Keratinocyte (primary cell): ENCODE measurements at regions not wholly inside any gene's neighbourhood (a gene's known extent, or its start where the extent isn't known, plus 50 kb on each side); places are given as distances from the start of the nearest gene placed in this dataset.

Experiments
- DNase-seq: peaks from one replicate; pipeline ENCODE4 v3.0.0-alpha.2; 2011; ENCODE audit warnings: low read depth, missing footprints, low spot score
- FAIRE-seq: peaks from 2 replicates; lab custom pipeline; 2011; peaks lifted over from hg19 to GRCh38; lab: Jason Lieb, UNC
- H2AFZ ChIP-seq: 2 replicates; pipeline ENCODE4 v1.6.0; 2012; ENCODE audit warnings: low read length, control low read depth, inconsistent platforms; ENCODE audit not compliant: control insufficient read depth
- H3K27ac ChIP-seq: 2 replicates; pipeline ENCODE4 v1.5.1; 2011; ENCODE audit warnings: low read length; ENCODE audit not compliant: control insufficient read depth, insufficient read depth
- H3K27me3 ChIP-seq: 3 replicates; pipeline ENCODE4 v1.6.0; 2011; ENCODE audit warnings: low read length; ENCODE audit not compliant: control insufficient read depth, insufficient read depth; ENCODE audit errors: extremely low read depth
- H3K36me3 ChIP-seq, 2 experiments: 2 replicates in 1 of 2; 3 replicates in 1 of 2; pipeline ENCODE4 v1.5.1; 2011; ENCODE audit warnings: low read length in 2 of 2, mild to moderate bottlenecking in 1 of 2; ENCODE audit not compliant: control insufficient read depth in 2 of 2, insufficient read depth in 2 of 2; ENCODE audit errors: extremely low read depth in 1 of 2
- H3K4me1 ChIP-seq: 3 replicates; pipeline ENCODE4 v1.5.1; 2011; ENCODE audit warnings: low read length; ENCODE audit not compliant: control insufficient read depth, insufficient read depth; ENCODE audit errors: extremely low read depth
- H3K4me2 ChIP-seq: 3 replicates; pipeline ENCODE4 v1.6.0; 2011; ENCODE audit warnings: low read depth, low read length; ENCODE audit not compliant: control insufficient read depth, insufficient read depth; ENCODE audit errors: extremely low read depth
- H3K4me3 ChIP-seq, 3 experiments: fragments of 200-600 bp in 1 of 3; sonication (generic) in 1 of 3; 2 replicates in 2 of 3; 3 replicates in 1 of 3; pipeline ENCODE4 v1.5.1; 2011 to 2016; ENCODE audit warnings: low read length in 3 of 3, mild to moderate bottlenecking in 3 of 3, control low read depth in 2 of 3, inconsistent platforms in 1 of 3, low read depth in 1 of 3, mixed read lengths in 1 of 3, mixed run types in 1 of 3, moderate library complexity in 1 of 3; ENCODE audit not compliant: control insufficient read depth in 2 of 3, insufficient read depth in 2 of 3; ENCODE audit errors: extremely low read depth in 1 of 3
- H3K79me2 ChIP-seq: 2 replicates; pipeline ENCODE4 v1.6.0; 2012; ENCODE audit warnings: low read length; ENCODE audit not compliant: control insufficient read depth, insufficient read depth
- H3K9ac ChIP-seq: 3 replicates; pipeline ENCODE4 v1.6.0; 2011; ENCODE audit warnings: low read length; ENCODE audit not compliant: control insufficient read depth, insufficient read depth; ENCODE audit errors: extremely low read depth
- H3K9me1 ChIP-seq: 3 replicates; pipeline ENCODE4 v1.6.0; 2011; ENCODE audit warnings: low read length; ENCODE audit not compliant: control insufficient read depth, insufficient read depth; ENCODE audit errors: extremely low read depth
- H3K9me3 ChIP-seq: 2 replicates; pipeline ENCODE4 v1.5.1; 2012; ENCODE audit warnings: low read depth, low read length; ENCODE audit not compliant: control insufficient read depth
- H4K20me1 ChIP-seq: 3 replicates; pipeline ENCODE4 v1.6.0; 2011; ENCODE audit warnings: low read length; ENCODE audit not compliant: control insufficient read depth, insufficient read depth; ENCODE audit errors: extremely low read depth
- CTCF ChIP-seq, 3 experiments: IDR thresholded peaks in 1 of 3; conservative IDR thresholded peaks in 1 of 3; optimal IDR thresholded peaks in 1 of 3; 2 replicates in 2 of 3; 3 replicates in 1 of 3; pipeline versions ENCODE3 to v1.5.1; 2011; ENCODE audit warnings: low read length in 3 of 3, mild to moderate bottlenecking in 3 of 3, moderate library complexity in 2 of 3, control low read depth in 1 of 3, inconsistent platforms in 1 of 3; ENCODE audit not compliant: insufficient read depth in 2 of 3; ENCODE audit errors: extremely low read depth in 1 of 3
- EZH2 ChIP-seq: IDR thresholded peaks from one replicate; pipeline ENCODE4 v1.6.1; 2012; ENCODE audit warnings: inconsistent platforms, mild to moderate bottlenecking, low read length, moderate library complexity
- dilution Hi-C: fragments of 300-500 bp; cut with MboI; formaldehyde crosslinking; loops from one replicate; pipeline ENCODE4 v1.7.0; 2020; ENCODE audit warnings: low sequenced_read_pairs; ENCODE audit not compliant: extremely low pct_ligation_motif_present

- H3K4me1 ChIP-seq, result no peaks in the 10 kb centered on the region
- dilution Hi-C loops, result no loop called here
- no peak overlapping the region for H3K9ac ChIP-seq
- no peaks in the 10 kb centered on the region for H3K9me3 ChIP-seq
- no peaks in the 10 kb centered on the region for H3K9me1 ChIP-seq
- FAIRE-seq (no peak), DNase-seq (no peak)
- H4K20me1 ChIP-seq, result no peaks in the 10 kb centered on the region
- H3K36me3 ChIP-seq, result no peaks in the 10 kb centered on the region
- TF ChIP-seq CTCF (optimal IDR thresholded peaks at IDR 0.05 in 1 of 3, IDR thresholded peaks at IDR 0.05 in 1 of 3, conservative IDR thresholded peaks at IDR 0.05 in 1 of 3; ENCODE audit: extremely low read depth in 1 of 3, insufficient read depth in 2 of 3, low read length in 3 of 3) (no peak), EZH2 (no peak)
- H3K79me2 ChIP-seq, result no peaks in the 10 kb centered on the region
- H3K27ac ChIP-seq, result no peak overlapping the region
- H2AFZ ChIP-seq, result no peak overlapping the region
- H3K27me3 ChIP-seq, result no peaks in the 10 kb centered on the region
- H3K4me2 ChIP-seq, result no peak overlapping the region
- H3K4me3 ChIP-seq, result no peak overlapping the region
Observed at GRCh38 chr5:3411363-3411762, 184.3 kb upstream of the IRX1 start.

- dilution Hi-C loops, result no loop called here
Observed at GRCh38 chr5:3401635-3402034, 194.0 kb upstream of the IRX1 start.

More at GRCh38 chr5:3401635-3402034, 194.0 kb upstream of the IRX1 start:
- no peaks in the 10 kb centered on the region for H3K36me3 ChIP-seq
- no peaks in the 10 kb centered on the region for H4K20me1 ChIP-seq
- H3K9me1 ChIP-seq, result no peaks in the 10 kb centered on the region
- no peak overlapping the region for H2AFZ ChIP-seq
- no peaks in the 10 kb centered on the region for H3K9me3 ChIP-seq
- no peak overlapping the region for H3K9ac ChIP-seq
- no peak for DNase-seq
- no peak overlapping the region for H3K27ac ChIP-seq
- H3K4me2 ChIP-seq, result no peak overlapping the region
- H3K79me2 ChIP-seq, result no peaks in the 10 kb centered on the region
- no peak overlapping the region for H3K4me3 ChIP-seq
- no peaks in the 10 kb centered on the region for H3K4me1 ChIP-seq
- no peak for FAIRE-seq
- TF ChIP-seq EZH2 (no peak), CTCF (optimal IDR thresholded peaks at IDR 0.05 in 1 of 3, IDR thresholded peaks at IDR 0.05 in 1 of 3, conservative IDR thresholded peaks at IDR 0.05 in 1 of 3; ENCODE audit: extremely low read depth in 1 of 3, insufficient read depth in 2 of 3, low read length in 3 of 3) (no peak)
- no peaks in the 10 kb centered on the region for H3K27me3 ChIP-seq
